A549 (cell line): ENCODE measurements at regions not wholly inside any gene's neighbourhood (a gene's known extent, or its start where the extent isn't known, plus 50 kb on each side); places are given as distances from the start of the nearest gene placed in this dataset.

Experiments used
- ATAC-seq, 2 experiments: fragments of 200-7000 bp in 1 of 2; fragments of >200 bp in 1 of 2; cut with Nextera tagmentation in 1 of 2; cut with Tn5 transposase in 1 of 2; 3 replicates each; pipeline versions ENCODE4 v1.8.0 to v1.9.1; 2018 to 2020; ENCODE audit warnings: mild to moderate bottlenecking in 1 of 2, moderate library complexity in 1 of 2
- CTCF ChIA-PET: fragments of 300-600 bp; sonication (Branson Sonifier 250); formaldehyde crosslinking; extraction: SDS; loops from one replicate; lab custom pipeline; 2021; ENCODE audit warnings: antibody characterized with exemption, inconsistent platforms; lab: Yijun Ruan, JAX
- POLR2A ChIA-PET: fragments of 350-600 bp; formaldehyde crosslinking; extraction: SDS; loops from one replicate; lab custom pipeline; 2021; ENCODE audit warnings: antibody characterized with exemption, inconsistent platforms; lab: Yijun Ruan, JAX
- DNase-seq, 2 experiments: peaks; one replicate each; pipeline versions ENCODE4 v3.0.0 to v3.0.0-alpha.2; 2011 to 2016; ENCODE audit warnings: low read depth in 1 of 2, low spot score in 1 of 2
- FAIRE-seq: peaks from 2 replicates; lab custom pipeline; 2011; peaks lifted over from hg19 to GRCh38; lab: Jason Lieb, UNC
- H3K27ac ChIP-seq, 2 experiments: fragments of >200 bp; sonication (Bioruptor Twin); formaldehyde crosslinking; 3 replicates each; pipeline ENCODE4 v1.5.1; 2016 to 2017
- H3K4me1 ChIP-seq: fragments of >200 bp; sonication (Bioruptor Twin); formaldehyde crosslinking; 3 replicates; pipeline ENCODE4 v1.6.1; 2016
- H3K4me2 ChIP-seq: fragments of >200 bp; sonication (Bioruptor Twin); formaldehyde crosslinking; 3 replicates; pipeline ENCODE4 v1.6.1; 2016
- H3K4me3 ChIP-seq: fragments of >200 bp; sonication (Bioruptor Twin); formaldehyde crosslinking; 3 replicates; pipeline ENCODE4 v1.5.1; 2016
- H3K9me3 ChIP-seq: fragments of >200 bp; sonication (Bioruptor Twin); formaldehyde crosslinking; 3 replicates; pipeline ENCODE4 v1.6.1; 2016
- CBX2 ChIP-seq: fragments of 200-600 bp; sonication (generic); IDR thresholded peaks from 2 replicates; pipeline ENCODE4 v1.6.1; 2016; ENCODE audit warnings: low read depth, mild to moderate bottlenecking, borderline replicate concordance
- CBX8 ChIP-seq: fragments of 200-600 bp; sonication (generic); IDR thresholded peaks from 2 replicates; pipeline ENCODE4 v1.6.1; 2016
- CHD2 ChIP-seq: fragments of 150-350 bp; IDR thresholded peaks from 2 replicates; pipeline ENCODE4 v1.6.1; 2014; ENCODE audit warnings: low read length; ENCODE audit not compliant: partially characterized antibody
- CHD4 ChIP-seq: fragments of 200-600 bp; sonication (generic); IDR thresholded peaks from 2 replicates; pipeline ENCODE4 v1.6.1; 2016; ENCODE audit warnings: antibody characterized with exemption, mild to moderate bottlenecking, borderline replicate concordance
- EHF ChIP-seq: fragments of 250-450 bp; sonication (Bioruptor Pico); IDR thresholded peaks from 2 replicates; pipeline ENCODE4 v1.5.0; 2020; ENCODE audit warnings: mild to moderate bottlenecking
- EHMT2 ChIP-seq: fragments of 200-600 bp; sonication (generic); IDR thresholded peaks from 2 replicates; pipeline ENCODE4 v1.6.1; 2016; ENCODE audit warnings: antibody characterized with exemption, low read depth, mild to moderate bottlenecking, moderate library complexity
- FOSL2 ChIP-seq, 2 experiments: fragments of 450-650 bp in 1 of 2; fragments of >200 bp in 1 of 2; sonication (Bioruptor Twin) in 1 of 2; formaldehyde crosslinking; IDR thresholded peaks; 2 replicates each; pipeline versions ENCODE4 v1.5.0 to v1.6.1; 2016 to 2020; ENCODE audit warnings: mild to moderate bottlenecking in 1 of 2, moderate library complexity in 1 of 2
- HOXA7 ChIP-seq: fragments of 250-450 bp; sonication (Bioruptor Pico); IDR thresholded peaks from 2 replicates; pipeline ENCODE4 v1.5.0; 2020; ENCODE audit warnings: mild to moderate bottlenecking, moderate library complexity
- HOXB13 ChIP-seq: fragments of 250-450 bp; sonication (Bioruptor Pico); IDR thresholded peaks from 2 replicates; pipeline ENCODE4 v1.5.0; 2020; ENCODE audit warnings: low read depth, mild to moderate bottlenecking, moderate library complexity
- KDM5A ChIP-seq: fragments of 200-600 bp; sonication (generic); IDR thresholded peaks from 2 replicates; pipeline ENCODE4 v1.6.1; 2016; ENCODE audit warnings: antibody characterized with exemption, mild to moderate bottlenecking
- MAZ ChIP-seq: fragments of 150-350 bp; IDR thresholded peaks from 2 replicates; pipeline ENCODE4 v1.6.1; 2014; ENCODE audit warnings: antibody characterized with exemption, low read depth, low read length, borderline replicate concordance
- MYC ChIP-seq: IDR thresholded peaks from 2 replicates; pipeline ENCODE4 v1.6.1; 2012; ENCODE audit warnings: mild to moderate bottlenecking, inconsistent platforms, low read length, improper control_type of control experiment, borderline replicate concordance
- NFE2L2 ChIP-seq: fragments of 150-350 bp; conservative IDR thresholded peaks from 2 replicates; pipeline ENCODE4 v1.6.1; 2014; ENCODE audit warnings: low read length
- RARB ChIP-seq: fragments of 250-450 bp; sonication (Bioruptor Pico); IDR thresholded peaks from 2 replicates; pipeline ENCODE4 v1.8.0; 2021; ENCODE audit warnings: mild to moderate bottlenecking, moderate library complexity
- RFX5 ChIP-seq: fragments of 450-650 bp; IDR thresholded peaks from 2 replicates; pipeline ENCODE4 v1.7.1; 2014; ENCODE audit warnings: antibody characterized with exemption, mild to moderate bottlenecking, moderate library complexity
- SREBF2 ChIP-seq: fragments of 450-650 bp; IDR thresholded peaks from 2 replicates; pipeline ENCODE4 v1.6.1; 2014; ENCODE audit warnings: mild to moderate bottlenecking, moderate library complexity
- WGBS: methylation state at CpG from one replicate; pipeline ENCODE4 v1.1.6; 2017; ENCODE audit errors: missing lambda C conversion rate; 5-methylcytosine and 5-hydroxymethylcytosine counted together
- TF ChIP-seq, protein P1 (sequence below): fragments of >200 bp; sonication (Bioruptor Twin); formaldehyde crosslinking; IDR thresholded peaks from 3 replicates; pipeline ENCODE4 v1.6.1; 2016
- TF ChIP-seq, protein P2 (sequence below): IDR thresholded peaks from 2 replicates; pipeline ENCODE4 v1.6.1; 2012; ENCODE audit warnings: low read depth, borderline replicate concordance
- TF ChIP-seq, protein P3 (sequence below): fragments of >200 bp; sonication (Bioruptor Twin); formaldehyde crosslinking; IDR thresholded peaks from 2 replicates; pipeline ENCODE4 v1.6.1; 2016
- TF ChIP-seq, protein P4 (sequence below): IDR thresholded peaks from 2 replicates; pipeline ENCODE4 v1.6.1; 2012
- TF ChIP-seq, protein P5 (sequence below): fragments of 450-650 bp; IDR thresholded peaks from 2 replicates; pipeline ENCODE4 v1.6.1; 2014; ENCODE audit warnings: antibody characterized with exemption

DNA sequence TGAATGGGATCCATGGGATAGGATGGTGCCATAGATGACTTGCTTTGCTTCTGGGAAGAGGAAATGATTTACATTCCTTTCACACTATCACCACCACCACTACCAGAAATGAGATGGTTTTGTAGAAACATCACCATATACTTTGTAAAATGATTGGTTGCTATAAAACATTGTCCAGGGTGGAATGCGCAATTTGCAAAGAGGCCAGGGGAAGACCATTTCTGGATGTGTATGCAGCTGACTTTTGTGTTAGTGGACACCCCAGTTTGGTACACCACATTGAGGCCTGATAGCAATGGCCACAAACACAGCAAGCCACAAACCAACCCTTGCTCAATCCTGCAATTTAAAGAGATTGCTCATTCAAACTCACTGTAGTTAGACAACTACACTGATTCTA is 56.7 kb upstream of the RCN1 start:
- H3K4me3 ChIP-seq: no peak overlapping the region
- no peaks in the 10 kb centered on the region for H3K9me3 ChIP-seq
- WGBS: 56% methylated on average over 1 of the region's 1 CpG
- H3K4me1 ChIP-seq: no peaks in the 10 kb centered on the region
- no peak overlapping the region for H3K4me2 ChIP-seq
- no peak for TF ChIP-seq SREBF2
- no peak for TF ChIP-seq RARB
- POLR2A ChIA-PET: no interaction called here
- ATAC-seq (no peak), FAIRE-seq (no peak), DNase-seq (no peak)
- CTCF ChIA-PET: interaction anchor here (1.0 kb wide), 1 partner anchor 18 kb away, joined by 4 read pairs; no protein-coding TSS in a partner anchor
- no peak overlapping the region for H3K27ac ChIP-seq

DNA sequence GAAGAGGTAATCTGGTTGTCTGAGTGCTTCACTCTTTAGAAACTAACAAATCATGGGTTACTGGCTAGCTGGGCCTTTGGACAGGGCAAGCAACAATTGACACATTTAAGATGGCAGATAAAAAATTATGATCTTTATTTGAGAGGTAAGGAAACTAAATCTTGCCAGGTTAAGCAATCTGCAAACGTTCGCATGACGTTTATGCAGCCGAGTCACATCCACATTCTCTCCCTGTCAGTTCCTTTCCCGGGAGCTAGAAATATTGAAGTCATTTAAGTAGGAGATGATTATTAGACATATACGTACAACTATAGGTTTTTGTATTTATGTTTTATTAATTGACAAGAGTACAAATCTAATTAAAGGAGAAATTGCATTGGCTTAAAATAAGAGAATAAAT is 57.4 kb upstream of the RCN1 start:
- ATAC-seq (no peak), FAIRE-seq (no peak), DNase-seq (no peak)
- CTCF ChIA-PET: interaction anchor here (1.0 kb wide), 2 partner anchors 18 to 142 kb away, joined by 3 to 4 read pairs; no protein-coding TSS in a partner anchor
- H3K4me3 ChIP-seq: no peak overlapping the region
- no peak overlapping the region for H3K4me2 ChIP-seq
- TF ChIP-seq, protein P1, sequence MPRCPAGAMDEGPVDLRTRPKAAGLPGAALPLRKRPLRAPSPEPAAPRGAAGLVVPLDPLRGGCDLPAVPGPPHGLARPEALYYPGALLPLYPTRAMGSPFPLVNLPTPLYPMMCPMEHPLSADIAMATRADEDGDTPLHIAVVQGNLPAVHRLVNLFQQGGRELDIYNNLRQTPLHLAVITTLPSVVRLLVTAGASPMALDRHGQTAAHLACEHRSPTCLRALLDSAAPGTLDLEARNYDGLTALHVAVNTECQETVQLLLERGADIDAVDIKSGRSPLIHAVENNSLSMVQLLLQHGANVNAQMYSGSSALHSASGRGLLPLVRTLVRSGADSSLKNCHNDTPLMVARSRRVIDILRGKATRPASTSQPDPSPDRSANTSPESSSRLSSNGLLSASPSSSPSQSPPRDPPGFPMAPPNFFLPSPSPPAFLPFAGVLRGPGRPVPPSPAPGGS: no peak
- no peak for TF ChIP-seq CHD4
- TF ChIP-seq, protein P2, sequence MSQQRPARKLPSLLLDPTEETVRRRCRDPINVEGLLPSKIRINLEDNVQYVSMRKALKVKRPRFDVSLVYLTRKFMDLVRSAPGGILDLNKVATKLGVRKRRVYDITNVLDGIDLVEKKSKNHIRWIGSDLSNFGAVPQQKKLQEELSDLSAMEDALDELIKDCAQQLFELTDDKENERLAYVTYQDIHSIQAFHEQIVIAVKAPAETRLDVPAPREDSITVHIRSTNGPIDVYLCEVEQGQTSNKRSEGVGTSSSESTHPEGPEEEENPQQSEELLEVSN: no peak
- no peak for TF ChIP-seq CHD2
- TF ChIP-seq CBX8: no peak
- no peak for TF ChIP-seq HOXA7 (CRISPR knock-in tag)
- TF ChIP-seq, protein P3, sequence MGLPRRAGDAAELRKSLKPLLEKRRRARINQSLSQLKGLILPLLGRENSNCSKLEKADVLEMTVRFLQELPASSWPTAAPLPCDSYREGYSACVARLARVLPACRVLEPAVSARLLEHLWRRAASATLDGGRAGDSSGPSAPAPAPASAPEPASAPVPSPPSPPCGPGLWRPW: no peak
- TF ChIP-seq, protein P4, sequence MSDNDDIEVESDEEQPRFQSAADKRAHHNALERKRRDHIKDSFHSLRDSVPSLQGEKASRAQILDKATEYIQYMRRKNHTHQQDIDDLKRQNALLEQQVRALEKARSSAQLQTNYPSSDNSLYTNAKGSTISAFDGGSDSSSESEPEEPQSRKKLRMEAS: no peak
- no peak for TF ChIP-seq HOXB13 (CRISPR knock-in tag)
- TF ChIP-seq MAZ: no peak
- no peak for TF ChIP-seq KDM5A
- TF ChIP-seq MYC: no peak
- TF ChIP-seq EHF (CRISPR knock-in tag): no peak
- no peak for TF ChIP-seq FOSL2 (IDR thresholded peaks at IDR 0.05)
- TF ChIP-seq FOSL2 (CRISPR knock-in tag; IDR thresholded peaks at IDR 0.05): no peak
- TF ChIP-seq NFE2L2: no peak
- no peak for TF ChIP-seq EHMT2
- no peaks in the 10 kb centered on the region for H3K4me1 ChIP-seq
- H3K27ac ChIP-seq: no peak overlapping the region
- POLR2A ChIA-PET: no interaction called here
- H3K9me3 ChIP-seq: no peaks in the 10 kb centered on the region
- 56% methylated on average over 6 of the region's 6 CpGs for WGBS

DNA sequence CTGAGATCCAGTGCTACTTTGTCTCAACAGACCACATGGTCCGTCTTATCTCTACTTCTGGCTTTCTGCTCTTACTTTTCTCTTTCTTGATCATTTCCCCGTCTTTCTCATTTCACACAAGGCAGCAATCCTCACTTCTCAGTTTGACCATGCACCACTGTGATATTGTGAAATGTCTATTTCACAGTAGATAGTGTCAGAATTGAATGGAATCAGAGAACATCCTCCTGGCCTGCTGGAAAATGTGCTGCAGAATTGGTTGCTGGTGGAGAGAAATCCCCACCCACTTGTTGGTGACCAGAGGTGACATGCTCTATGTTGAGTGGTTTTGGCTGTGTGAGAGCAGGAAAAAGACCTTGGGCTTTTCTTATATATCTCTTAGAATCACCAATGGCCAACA is 57.8 kb upstream of the RCN1 start:
- DNase-seq: no peak
- ChIA-PET CTCF (interaction anchor here (1.0 kb wide), 1 partner anchor 143 kb away, joined by 3 read pairs; no protein-coding TSS in a partner anchor), POLR2A (no interaction called here)
- 30% methylated on average over 2 of the region's 2 CpGs for WGBS
- Histone ChIP-seq H3K4me2 (no peak overlapping the region), H3K27ac (no peak overlapping the region), H3K9me3 (no peaks in the 10 kb centered on the region), H3K4me1 (no peaks in the 10 kb centered on the region), H3K4me3 (no peak overlapping the region)
- TF ChIP-seq RFX5 (no peak), CBX2 (no peak)
- TF ChIP-seq, protein P5, sequence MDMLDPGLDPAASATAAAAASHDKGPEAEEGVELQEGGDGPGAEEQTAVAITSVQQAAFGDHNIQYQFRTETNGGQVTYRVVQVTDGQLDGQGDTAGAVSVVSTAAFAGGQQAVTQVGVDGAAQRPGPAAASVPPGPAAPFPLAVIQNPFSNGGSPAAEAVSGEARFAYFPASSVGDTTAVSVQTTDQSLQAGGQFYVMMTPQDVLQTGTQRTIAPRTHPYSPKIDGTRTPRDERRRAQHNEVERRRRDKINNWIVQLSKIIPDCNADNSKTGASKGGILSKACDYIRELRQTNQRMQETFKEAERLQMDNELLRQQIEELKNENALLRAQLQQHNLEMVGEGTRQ: no peak
- FAIRE-seq: no peak
- ATAC-seq: no peak
